ENCODE measurements at regions not wholly inside any gene's neighbourhood (a gene's known extent, or its start where the extent isn't known, plus 50 kb on each side); places are given as distances from the start of the nearest gene placed in this dataset.

- Mint-ChIP-seq H3K27me3 (ENCODE audit: insufficient read depth, unreplicated experiment) (no peaks in the 10 kb centered on the region), H3K4me3 (ENCODE audit: unreplicated experiment) (no peak overlapping the region), H3K36me3 (ENCODE audit: insufficient read depth, unreplicated experiment) (no peaks in the 10 kb centered on the region), H3K27ac (ENCODE audit: unreplicated experiment) (no peak overlapping the region), H3K9me3 (ENCODE audit: unreplicated experiment) (peaks cover 15% of the 10 kb centered on the region), H3K4me1 (ENCODE audit: low read depth, unreplicated experiment) (no peaks in the 10 kb centered on the region)
- no peaks in the 10 kb centered on the region for H3K4me1 ChIP-seq
- intact Hi-C loops (cut with micrococcal nuclease; ENCODE audit: unreplicated experiment): no loop called here
- no peak for TF ChIP-seq CTCF (IDR thresholded peaks at IDR 0.05; ENCODE audit: insufficient read depth in 1 of 2, low read depth in 1 of 2, low read length in 1 of 2, severe bottlenecking in 1 of 2, unreplicated experiment in 1 of 2)
- no peaks in the 10 kb centered on the region for H3K36me3 ChIP-seq (ENCODE audit: control insufficient read depth, insufficient read depth, low read length)
- POLR2A ChIA-PET: no interaction called here
- no peak overlapping the region for H3K4me3 ChIP-seq (ENCODE audit: low read depth, low read length)
- no peaks in the 10 kb centered on the region for H3K9me3 ChIP-seq
- H3K27me3 ChIP-seq (replicated peaks; ENCODE audit: control insufficient read depth, insufficient read depth, low read length): no peaks in the 10 kb centered on the region
- CTCF ChIA-PET: interaction anchor here (0.7 kb wide), 1 partner anchor 609 kb away, joined by 5 read pairs; no protein-coding TSS in a partner anchor
- DNase-seq: no peak
- BruUV-seq (replicated peaks): no TSS peak
Measured at GRCh38 chr10:33862536-33863105, 528.2 kb upstream of the NRP1 start.

GRCh38 chr10:33861833-33862232 is 527.4 kb upstream of the NRP1 start:
- H3K4me1 Mint-ChIP-seq (ENCODE audit: low read depth, unreplicated experiment): no peaks in the 10 kb centered on the region
- H3K9me3 Mint-ChIP-seq (ENCODE audit: unreplicated experiment): peaks cover 15% of the 10 kb centered on the region
- H3K27me3 Mint-ChIP-seq (ENCODE audit: insufficient read depth, unreplicated experiment): no peaks in the 10 kb centered on the region
- Histone ChIP-seq H3K4me1 (no peaks in the 10 kb centered on the region), H3K27me3 (replicated peaks; ENCODE audit: control insufficient read depth, insufficient read depth, low read length) (no peaks in the 10 kb centered on the region), H3K36me3 (ENCODE audit: control insufficient read depth, insufficient read depth, low read length) (no peaks in the 10 kb centered on the region), H3K9me3 (no peaks in the 10 kb centered on the region), H3K4me3 (ENCODE audit: low read depth, low read length) (no peak overlapping the region)
- H3K36me3 Mint-ChIP-seq (ENCODE audit: insufficient read depth, unreplicated experiment): no peaks in the 10 kb centered on the region
- ChIA-PET POLR2A (no interaction called here), CTCF (no interaction called here)
- no TSS peak for BruUV-seq (replicated peaks)
- no peak overlapping the region for H3K27ac Mint-ChIP-seq (ENCODE audit: unreplicated experiment)
- DNase-seq: no peak
- no peak overlapping the region for H3K4me3 Mint-ChIP-seq (ENCODE audit: unreplicated experiment)
- no peak for TF ChIP-seq CTCF (IDR thresholded peaks at IDR 0.05; ENCODE audit: insufficient read depth in 1 of 2, low read depth in 1 of 2, low read length in 1 of 2, severe bottlenecking in 1 of 2, unreplicated experiment in 1 of 2)
- intact Hi-C loops (cut with micrococcal nuclease; ENCODE audit: unreplicated experiment): no loop called here

GRCh38 chr10:33861016-33861704 is 526.7 kb upstream of the NRP1 start:
- Histone ChIP-seq H3K36me3 (ENCODE audit: control insufficient read depth, insufficient read depth, low read length) (no peaks in the 10 kb centered on the region), H3K4me1 (no peaks in the 10 kb centered on the region), H3K27me3 (replicated peaks; ENCODE audit: control insufficient read depth, insufficient read depth, low read length) (no peaks in the 10 kb centered on the region), H3K4me3 (ENCODE audit: low read depth, low read length) (no peak overlapping the region), H3K9me3 (no peaks in the 10 kb centered on the region)
- intact Hi-C loops (cut with micrococcal nuclease; ENCODE audit: unreplicated experiment): no loop called here
- peaks cover 12% of the 10 kb centered on the region for H3K9me3 Mint-ChIP-seq (ENCODE audit: unreplicated experiment)
- H3K4me3 Mint-ChIP-seq (ENCODE audit: unreplicated experiment): no peak overlapping the region
- no peaks in the 10 kb centered on the region for H3K4me1 Mint-ChIP-seq (ENCODE audit: low read depth, unreplicated experiment)
- POLR2A ChIA-PET: no interaction called here
- DNase-seq: no peak
- no peak for TF ChIP-seq CTCF (IDR thresholded peaks at IDR 0.05; ENCODE audit: insufficient read depth in 1 of 2, low read depth in 1 of 2, low read length in 1 of 2, severe bottlenecking in 1 of 2, unreplicated experiment in 1 of 2)
- CTCF ChIA-PET: no interaction called here
- H3K36me3 Mint-ChIP-seq (ENCODE audit: insufficient read depth, unreplicated experiment): no peaks in the 10 kb centered on the region
- no peaks in the 10 kb centered on the region for H3K27me3 Mint-ChIP-seq (ENCODE audit: insufficient read depth, unreplicated experiment)
- BruUV-seq (replicated peaks): no TSS peak
- no peak overlapping the region for H3K27ac Mint-ChIP-seq (ENCODE audit: unreplicated experiment)

Measured in Caco-2 (cell line).